GM19328 (cell line): ENCODE measurements at regions not wholly inside any gene's neighbourhood (a gene's known extent, or its start where the extent isn't known, plus 50 kb on each side); places are given as distances from the start of the nearest gene placed in this dataset.

ENCODE experiments used
- ATAC-seq: cut with Tn5 transposase; IDR thresholded peaks from one replicate; pipeline ENCODE4 v1.9.1; 2021; ENCODE audit warnings: mild to moderate bottlenecking, moderate library complexity; ENCODE audit not compliant: unreplicated experiment

DNA sequence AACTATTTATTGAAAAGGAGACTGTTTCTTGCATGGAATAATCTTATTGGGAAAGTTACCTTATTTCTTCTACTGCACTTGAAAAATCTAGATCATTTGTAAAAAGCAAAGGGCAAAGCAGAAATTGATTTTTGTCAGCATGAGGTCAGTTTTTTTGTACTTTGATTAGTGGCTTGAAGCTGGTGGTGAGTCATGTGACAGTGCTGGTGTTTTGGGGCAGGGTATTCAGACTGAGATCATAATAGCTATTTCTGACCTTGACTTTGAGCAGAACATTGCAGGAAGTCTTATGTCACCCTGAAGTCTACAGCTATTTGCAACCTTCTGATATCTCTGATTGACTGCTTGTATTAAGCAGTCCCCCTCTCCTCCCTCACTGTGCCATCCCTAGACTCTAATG, 66.3 kb upstream of the SORCS3 start:
- no peak for ATAC-seq

DNA sequence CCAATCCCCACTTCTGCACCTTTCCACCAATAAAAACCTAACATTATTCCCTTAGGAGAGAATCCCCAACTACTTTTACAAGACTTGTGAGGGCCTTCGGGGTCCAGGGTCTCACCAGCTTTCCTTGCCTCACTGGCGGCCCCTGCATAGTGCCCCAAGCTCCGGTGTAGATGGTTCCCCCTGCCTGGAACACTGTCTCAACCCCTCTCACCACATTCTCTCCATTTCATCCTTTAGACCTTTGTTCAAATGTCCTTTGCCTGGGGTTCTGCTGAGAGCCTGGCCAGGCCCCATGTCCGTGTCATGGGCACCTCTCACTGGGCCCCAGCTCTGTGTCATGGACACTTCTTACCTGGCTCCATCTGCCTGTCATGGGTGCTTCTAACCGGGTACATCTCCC, 64.5 kb upstream of the SORCS3 start:
- ATAC-seq = no peak

DNA sequence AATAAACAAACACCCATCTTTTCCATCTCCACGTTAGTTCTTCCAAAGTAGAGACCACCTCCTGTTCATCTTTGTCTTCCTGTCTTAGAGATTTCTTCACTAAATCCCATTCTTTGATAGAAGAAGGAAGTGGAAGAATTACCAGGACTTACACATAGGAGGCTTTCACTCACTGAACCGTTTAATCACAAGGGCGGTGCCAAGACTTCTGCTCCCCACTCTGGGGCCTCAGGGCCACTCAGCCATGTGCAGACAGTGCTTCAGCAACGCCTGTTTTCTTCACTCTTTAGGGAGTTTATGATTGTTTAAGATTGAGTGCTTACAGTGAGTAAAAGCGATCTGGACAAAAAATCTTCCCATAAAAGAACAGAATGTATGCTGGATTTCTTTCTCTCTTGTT, 63.9 kb upstream of the SORCS3 start:
- no peak for ATAC-seq

DNA sequence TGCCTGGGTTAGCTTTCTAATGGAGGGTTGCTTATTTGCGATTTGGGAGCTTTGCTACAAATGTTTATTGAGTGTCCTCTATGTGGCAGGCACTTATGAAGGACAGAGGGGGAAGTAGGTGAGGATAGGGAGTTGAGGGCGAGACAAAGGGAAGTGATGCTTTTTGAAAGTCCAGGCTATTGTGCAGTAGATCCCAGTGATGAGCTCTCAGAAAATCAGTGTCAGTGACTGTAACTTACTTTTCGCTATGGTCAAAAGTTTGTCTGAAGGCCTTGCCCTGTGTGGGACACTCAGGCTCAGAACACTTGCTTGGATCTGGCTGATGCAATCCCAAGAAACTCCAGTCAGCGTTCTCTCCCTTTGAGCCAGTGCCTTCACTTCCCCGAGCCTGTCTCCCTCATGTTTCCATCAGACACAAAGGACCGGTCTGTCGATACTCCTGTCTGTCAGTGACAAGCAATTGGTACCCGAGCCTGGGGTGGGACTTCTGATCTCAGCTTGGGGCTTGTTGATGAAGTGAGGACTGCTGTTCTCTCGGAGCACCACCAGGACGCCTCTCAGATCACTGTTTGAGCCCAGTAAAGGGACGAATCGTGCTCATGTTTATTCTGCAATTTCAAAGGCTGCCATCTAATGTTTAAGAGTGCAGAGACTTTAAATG, 63.1 kb upstream of the SORCS3 start:
- ATAC-seq = no peak

DNA sequence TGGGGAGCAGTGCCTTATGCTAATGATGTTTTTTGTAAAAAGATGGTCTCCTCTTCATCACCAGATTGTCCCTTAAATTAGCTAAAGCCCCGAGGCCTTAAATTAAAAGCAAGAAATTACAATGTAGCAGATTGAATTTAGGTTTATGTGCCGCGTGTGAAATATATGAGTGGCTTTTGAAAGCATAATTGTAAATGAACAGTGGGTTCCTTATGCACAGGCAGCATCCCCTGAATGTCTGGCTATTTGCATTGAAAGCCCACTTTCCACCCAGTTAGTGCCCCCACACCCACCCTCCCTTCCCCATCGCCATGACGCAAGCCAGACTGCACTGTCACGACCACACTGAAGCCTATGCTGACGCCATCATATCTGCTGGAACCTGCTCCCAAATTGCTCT, 62.4 kb upstream of the SORCS3 start:
- ATAC-seq = no peak

DNA sequence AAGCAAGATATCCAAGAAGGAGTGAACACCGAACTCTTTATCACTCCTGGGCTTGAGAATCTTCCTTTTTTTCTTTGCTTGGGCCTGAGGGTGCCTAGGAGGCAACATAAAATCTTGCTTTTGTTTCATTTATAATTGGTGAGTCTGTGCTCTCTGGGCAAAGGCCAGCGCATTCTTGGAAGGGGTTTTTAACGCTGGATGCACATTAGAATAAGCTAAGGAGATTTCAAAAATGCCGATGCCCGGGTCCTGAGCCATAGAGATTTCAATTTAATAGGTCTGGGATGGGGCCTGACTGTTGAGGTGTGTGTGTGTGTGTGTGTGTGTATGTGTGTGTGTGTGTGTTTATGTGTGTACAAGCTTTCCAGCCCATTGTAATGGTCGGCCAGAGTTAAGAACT, 62.0 kb upstream of the SORCS3 start:
- ATAC-seq = no peak

DNA sequence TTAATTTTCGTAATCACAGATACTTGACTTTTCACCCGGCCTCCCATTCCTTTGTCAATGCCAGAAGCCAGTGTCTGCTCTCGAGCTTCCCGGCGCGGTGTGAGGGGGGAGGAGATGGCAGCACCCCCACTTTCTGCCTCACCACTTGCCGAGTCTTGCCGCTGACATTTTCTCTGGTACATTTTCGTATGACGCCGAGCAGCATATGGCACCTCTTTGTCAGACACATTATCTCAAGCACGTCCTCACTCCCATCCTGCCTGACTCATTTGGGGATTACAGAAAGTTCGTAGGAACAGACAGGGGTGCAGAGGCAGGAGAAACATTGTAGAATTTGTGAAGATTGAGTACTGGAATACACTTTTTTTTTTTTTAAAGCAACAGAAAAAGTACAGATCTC, 60.8 kb upstream of the SORCS3 start:
- ATAC-seq = no peak

DNA sequence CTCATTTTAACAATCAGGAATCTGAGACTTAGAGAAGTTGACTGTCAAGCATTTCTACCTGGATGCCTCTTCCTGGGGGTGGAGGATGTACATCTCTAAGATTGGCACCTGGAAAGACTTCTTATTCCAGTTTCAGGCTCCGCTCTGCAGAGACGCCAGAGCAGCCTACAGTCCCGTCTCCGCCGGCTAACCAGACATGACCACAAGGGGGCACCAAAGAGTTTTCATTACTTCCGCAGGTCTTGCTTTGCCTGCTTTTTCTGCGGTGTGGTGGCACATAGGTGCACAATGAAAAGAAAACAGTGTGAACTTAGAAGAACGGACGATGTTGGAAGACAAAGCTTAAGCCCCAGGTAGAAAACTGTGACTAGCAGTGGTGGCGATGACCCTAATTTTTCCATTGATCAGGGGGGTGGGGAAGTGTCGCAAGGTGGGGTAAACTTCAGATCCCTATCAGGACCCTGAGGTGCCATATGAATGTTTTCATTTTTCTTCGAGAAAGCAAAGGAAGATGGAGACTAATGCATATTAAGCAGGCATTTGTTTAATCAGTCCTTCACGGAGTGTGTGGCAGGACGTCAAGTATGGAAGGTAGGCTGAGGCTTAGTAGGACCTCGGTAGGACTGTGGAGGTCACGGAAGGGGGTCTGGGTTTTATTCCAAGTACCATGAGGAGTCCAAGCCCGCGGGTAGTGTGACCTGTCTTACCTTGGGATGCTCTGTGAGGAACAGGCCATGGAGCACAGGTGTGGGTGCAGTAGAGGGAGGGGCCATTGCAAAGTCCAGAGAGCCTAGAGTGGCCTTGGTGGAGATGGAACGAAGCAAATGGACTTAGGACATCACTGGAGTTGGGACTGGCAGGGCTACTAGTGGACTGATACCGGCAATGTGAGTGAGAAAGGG, 60.1 kb upstream of the SORCS3 start:
- peak; percentile 85 for ATAC-seq

DNA sequence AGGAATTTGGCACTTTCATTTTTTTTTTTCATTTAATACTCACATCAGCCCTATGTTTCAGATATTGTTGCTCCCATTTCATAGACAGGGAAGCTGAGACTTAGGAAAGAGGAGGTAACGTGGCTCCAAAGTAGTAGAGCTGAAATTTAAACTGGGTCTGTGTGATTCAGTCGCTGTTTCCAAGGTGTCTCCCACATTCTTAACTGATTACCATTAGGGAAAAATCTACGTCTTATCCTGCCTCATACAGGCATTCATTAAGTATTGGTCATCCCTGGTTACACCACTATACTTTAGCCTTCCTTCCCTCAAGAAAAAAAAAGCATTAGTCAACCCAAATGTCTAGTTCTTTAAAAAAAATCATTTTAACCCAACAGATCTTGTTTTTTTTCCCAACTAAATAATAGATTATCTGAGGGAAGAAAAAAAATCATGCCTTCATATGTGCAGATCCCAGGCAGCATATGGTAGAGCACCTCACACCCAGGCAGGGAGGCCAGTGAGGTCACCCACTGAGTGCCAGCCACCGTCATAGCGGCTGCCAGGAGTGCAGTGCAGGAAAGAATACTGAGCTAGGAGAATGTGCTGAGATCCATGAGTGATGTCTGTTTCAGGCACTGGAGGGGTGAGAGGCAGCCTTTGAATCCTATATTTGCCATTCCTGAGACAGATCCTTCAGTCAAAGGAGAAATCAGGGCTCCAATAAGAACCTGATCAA, 59.0 kb upstream of the SORCS3 start:
- ATAC-seq = no peak

DNA sequence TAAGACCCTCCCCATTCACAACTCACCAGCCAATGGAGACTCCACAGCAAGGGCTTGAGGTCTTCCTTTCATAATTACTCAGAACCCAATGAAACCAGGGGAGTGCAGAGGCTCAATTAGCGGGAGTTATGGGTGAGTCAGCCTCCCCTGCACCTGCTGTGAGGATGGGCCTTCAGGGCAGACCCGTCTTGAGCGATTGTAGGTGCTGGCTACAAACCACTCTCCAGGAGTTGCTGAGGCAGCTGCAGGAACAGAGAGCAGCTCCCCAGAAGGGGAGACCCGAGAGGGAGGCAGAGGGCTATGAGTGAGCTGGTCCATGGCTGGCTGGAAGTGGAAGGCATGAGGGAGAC, 58.5 kb upstream of the SORCS3 start:
- no peak for ATAC-seq

DNA sequence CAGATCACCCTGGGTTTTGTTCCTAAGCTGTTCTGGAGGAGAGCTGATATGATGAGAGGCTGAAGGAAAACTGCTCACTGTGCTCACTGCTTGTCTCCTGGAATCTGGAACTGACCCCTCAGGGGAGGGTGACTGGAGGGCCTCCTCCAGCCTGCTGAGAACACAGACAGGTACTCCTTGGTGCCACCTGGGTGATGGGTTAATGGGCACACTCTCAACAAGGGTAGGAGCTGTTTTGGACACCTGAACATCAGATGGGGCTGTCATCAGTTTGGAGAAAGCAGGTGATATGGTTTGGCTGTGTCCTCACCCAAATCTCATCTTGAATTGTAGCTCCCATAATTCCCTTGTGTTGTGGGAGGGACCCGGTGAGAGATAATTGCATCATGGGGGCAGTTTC, 58.1 kb upstream of the SORCS3 start:
- no peak for ATAC-seq

DNA sequence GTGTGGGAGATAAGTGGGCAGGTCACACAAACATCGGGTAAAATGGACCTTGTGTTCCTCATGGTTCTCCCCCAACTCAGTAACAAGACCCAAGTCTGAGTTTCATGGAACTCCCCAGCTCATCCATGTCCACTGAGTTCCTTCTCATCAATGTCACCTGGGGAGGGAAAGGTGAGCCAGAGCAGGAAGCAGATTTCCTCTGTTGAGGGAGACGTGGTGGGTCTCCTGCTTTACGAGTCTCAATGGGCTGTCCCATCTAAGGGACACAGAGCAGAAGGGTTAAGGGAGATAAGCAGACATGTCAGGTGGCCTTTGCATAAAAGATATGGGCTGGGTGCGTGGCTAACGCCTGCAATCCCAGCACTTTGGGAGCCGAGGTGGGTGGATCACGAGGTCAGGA, 56.5 kb upstream of the SORCS3 start:
- no peak for ATAC-seq

DNA sequence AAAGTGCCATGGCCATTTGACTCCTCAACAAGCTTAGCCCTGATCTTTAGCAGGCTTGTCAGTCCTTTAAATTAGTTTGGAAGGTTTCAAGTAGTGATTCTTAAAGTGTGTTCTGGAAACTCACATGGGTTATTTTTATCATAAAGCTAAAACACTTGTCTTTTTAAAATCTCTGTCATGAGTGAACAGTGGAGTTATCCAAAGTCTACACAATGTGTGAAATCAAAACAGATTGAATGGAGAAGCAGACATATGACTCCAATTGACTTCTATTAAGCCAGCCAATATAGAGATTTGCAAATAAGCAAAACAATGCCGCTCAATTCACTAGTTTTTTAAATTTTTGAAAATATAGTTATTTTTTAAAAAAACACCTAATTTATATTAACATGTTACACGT, 53.3 kb upstream of the SORCS3 start:
- ATAC-seq = no peak

DNA sequence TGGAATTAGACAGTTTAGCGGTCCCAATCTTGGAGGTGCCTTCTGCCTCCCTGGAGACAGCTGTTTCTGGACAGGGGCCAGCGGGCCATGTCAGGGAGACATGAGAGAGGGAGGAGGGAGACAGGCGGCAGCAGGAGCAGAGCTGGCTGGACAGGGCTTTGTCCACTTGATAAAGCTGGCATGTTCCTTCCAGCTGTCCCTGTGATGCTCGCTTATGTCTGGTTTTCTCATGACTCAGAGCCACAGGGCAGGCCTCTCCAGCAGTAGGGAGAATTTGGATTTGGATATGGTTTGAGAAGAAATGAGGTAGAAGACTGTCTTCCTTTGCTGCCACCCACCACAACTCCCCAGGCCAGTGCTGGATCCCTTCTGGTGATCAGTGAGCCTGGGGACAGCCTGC, 51.7 kb upstream of the SORCS3 start:
- no peak for ATAC-seq

DNA sequence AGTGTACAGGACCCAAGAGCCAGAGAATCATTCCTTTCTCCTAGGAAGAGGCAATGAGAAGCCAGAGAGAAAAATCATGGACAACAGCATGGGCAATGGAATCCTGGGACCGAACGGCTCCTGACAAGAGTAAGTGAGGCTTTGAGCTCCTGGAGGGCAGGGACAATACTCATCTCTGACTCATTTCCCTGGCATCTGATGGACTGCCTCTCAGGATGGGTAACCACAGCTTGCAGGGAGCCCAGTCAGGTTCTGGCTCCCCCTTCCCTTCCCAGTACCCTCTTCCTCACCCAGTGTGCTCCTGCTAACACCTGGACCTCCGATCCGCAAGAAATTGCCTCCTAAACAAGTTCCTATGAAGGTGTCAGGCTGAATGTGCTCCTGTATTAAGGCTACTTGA, 51.2 kb upstream of the SORCS3 start:
- no peak for ATAC-seq
